ENCODE measurements at regions not wholly inside any gene's neighbourhood (a gene's known extent, or its start where the extent isn't known, plus 50 kb on each side); places are given as distances from the start of the nearest gene placed in this dataset.

- DNase-seq (ENCODE audit: extremely low read depth, low read depth), result no peak
Observed at GRCh38 chr16:86367291-86368072, 142.8 kb upstream of the FOXF1 start.

GRCh38 chr16:86368261-86368660 is 142.1 kb upstream of the FOXF1 start:
- DNase-seq (ENCODE audit: extremely low read depth, low read depth), result no peak

- no peak for DNase-seq (ENCODE audit: extremely low read depth, low read depth)
Observed at GRCh38 chr16:86370062-86370461, 140.3 kb upstream of the FOXF1 start.

- DNase-seq (ENCODE audit: extremely low read depth, low read depth), result no peak
Observed at GRCh38 chr16:86371083-86371803, 139.1 kb upstream of the FOXF1 start.

- no peak for DNase-seq (ENCODE audit: extremely low read depth, low read depth)
Observed at GRCh38 chr16:86372193-86372592, 138.1 kb upstream of the FOXF1 start.

- no peak for DNase-seq (ENCODE audit: extremely low read depth, low read depth)
Observed at GRCh38 chr16:86373276-86373901, 136.9 kb upstream of the FOXF1 start.

- DNase-seq (ENCODE audit: extremely low read depth, low read depth), result no peak
Observed at GRCh38 chr16:86374603-86375130, 135.7 kb upstream of the FOXF1 start.

GRCh38 chr16:86375364-86375763 is 135.0 kb upstream of the FOXF1 start:
- DNase-seq (ENCODE audit: extremely low read depth, low read depth), result no peak

- DNase-seq (ENCODE audit: extremely low read depth, low read depth), result no peak
Observed at GRCh38 chr16:86375851-86376250, 134.5 kb upstream of the FOXF1 start.

- DNase-seq (ENCODE audit: extremely low read depth, low read depth), result no peak
Observed at GRCh38 chr16:86376837-86377236, 133.5 kb upstream of the FOXF1 start.

GRCh38 chr16:86377251-86378022 is 132.9 kb upstream of the FOXF1 start:
- no peak for DNase-seq (ENCODE audit: extremely low read depth, low read depth)

- DNase-seq (ENCODE audit: extremely low read depth, low read depth), result no peak
Observed at GRCh38 chr16:86378128-86378527, 132.2 kb upstream of the FOXF1 start.

- no peak for DNase-seq (ENCODE audit: extremely low read depth, low read depth)
Observed at GRCh38 chr16:86378831-86379504, 131.4 kb upstream of the FOXF1 start.

- DNase-seq (ENCODE audit: extremely low read depth, low read depth), result no peak
Observed at GRCh38 chr16:86379505-86379846, 130.9 kb upstream of the FOXF1 start.

GRCh38 chr16:86380030-86380429 is 130.3 kb upstream of the FOXF1 start:
- no peak for DNase-seq (ENCODE audit: extremely low read depth, low read depth)

GRCh38 chr16:86381491-86381890 is 128.8 kb upstream of the FOXF1 start:
- DNase-seq (ENCODE audit: extremely low read depth, low read depth), result no peak

- DNase-seq (ENCODE audit: extremely low read depth, low read depth), result no peak
Observed at GRCh38 chr16:86382067-86382773, 128.1 kb upstream of the FOXF1 start.

GRCh38 chr16:86382774-86383407 is 127.4 kb upstream of the FOXF1 start:
- DNase-seq (ENCODE audit: extremely low read depth, low read depth), result no peak
